ENCODE measurements at regions not wholly inside any gene's neighbourhood (a gene's known extent, or its start where the extent isn't known, plus 50 kb on each side); places are given as distances from the start of the nearest gene placed in this dataset.
"Not testable (repeated sequence)": the region's sequence is repeated elsewhere in the genome, so short reads cannot be mapped to it uniquely, and the experiment has no call there.

DNA sequence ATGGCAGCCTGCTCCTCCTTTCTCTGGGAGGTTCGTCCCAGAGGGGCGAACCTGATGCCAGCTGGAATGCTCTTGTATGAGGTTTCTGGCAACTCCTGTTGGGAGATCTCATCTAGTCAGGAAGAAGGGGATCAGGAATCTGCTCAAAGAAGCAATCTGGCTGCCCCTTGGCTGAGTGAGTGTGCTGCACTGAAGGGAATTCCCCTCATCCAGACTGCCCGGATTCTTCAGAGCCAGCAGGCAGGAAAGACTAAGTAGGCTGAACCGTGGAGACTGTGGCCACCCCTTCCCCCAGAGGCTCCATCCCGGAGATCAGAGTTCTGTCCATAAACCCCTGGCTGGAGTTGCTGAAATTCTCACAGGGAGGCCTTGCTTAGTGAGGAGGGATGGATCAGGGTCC lies 476.0 kb downstream of the CSNK1G3 start:
- DNase-seq = no peak
- CTCF ChIA-PET = no interaction called here
- H3K27ac Mint-ChIP-seq = no peak overlapping the region
- H3K27me3 Mint-ChIP-seq = no peaks in the 10 kb centered on the region
- H3K36me3 Mint-ChIP-seq (ENCODE audit: low read depth) = no peaks in the 10 kb centered on the region
- peaks cover 8% of the 10 kb centered on the region for H3K9me3 Mint-ChIP-seq (ENCODE audit: low read depth)
- no peak for ATAC-seq
- intact Hi-C loops (cut with DNase I, micrococcal nuclease) = no loop called here
- POLR2A ChIA-PET = no interaction called here
- no peak overlapping the region for H3K4me3 Mint-ChIP-seq
- H3K4me1 Mint-ChIP-seq = no peaks in the 10 kb centered on the region

DNA sequence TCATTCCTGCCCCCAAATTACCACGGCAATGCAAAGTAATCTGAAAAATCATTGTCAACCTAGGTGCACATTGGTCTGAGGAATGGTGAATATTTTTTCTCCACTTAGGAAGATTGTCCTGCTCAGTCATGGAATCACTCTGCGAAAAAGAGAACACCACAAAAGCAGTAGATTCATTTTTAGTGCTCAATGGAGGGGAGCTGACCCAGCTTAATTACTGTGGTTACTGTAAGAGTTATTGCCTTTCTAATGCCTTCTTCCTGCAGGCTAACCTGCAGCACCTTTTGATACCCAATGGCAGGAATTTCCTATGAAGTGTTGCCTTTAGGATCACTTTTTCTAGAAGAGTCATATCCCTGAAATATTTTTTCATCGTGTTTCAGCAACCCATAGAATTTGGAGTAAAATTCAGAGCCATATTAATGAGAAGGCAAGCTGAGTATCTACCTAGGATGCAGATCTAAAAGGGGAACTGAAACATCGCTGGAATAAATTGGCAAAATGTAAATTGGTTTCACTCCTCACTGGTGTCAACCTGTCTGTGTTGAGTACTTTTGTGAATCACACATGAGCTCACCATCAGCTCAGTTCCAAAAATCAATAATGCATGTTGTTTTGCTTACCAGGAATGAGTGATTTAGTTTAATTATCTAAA lies 464.5 kb downstream of the CSNK1G3 start:
- no peaks in the 10 kb centered on the region for H3K9me3 Mint-ChIP-seq (ENCODE audit: low read depth)
- no peaks in the 10 kb centered on the region for H3K27me3 Mint-ChIP-seq
- intact Hi-C loops (cut with DNase I, micrococcal nuclease) = no loop called here
- ChIA-PET POLR2A (no interaction called here), CTCF (interaction anchor here (0.5 kb wide), 1 partner anchor 136 kb away, joined by 3 read pairs; no protein-coding TSS in a partner anchor)
- no peak overlapping the region for H3K4me3 Mint-ChIP-seq
- H3K36me3 Mint-ChIP-seq (ENCODE audit: low read depth) = no peaks in the 10 kb centered on the region
- no peaks in the 10 kb centered on the region for H3K4me1 Mint-ChIP-seq
- DNase-seq (no peak), ATAC-seq (no peak)
- no peak overlapping the region for H3K27ac Mint-ChIP-seq

DNA sequence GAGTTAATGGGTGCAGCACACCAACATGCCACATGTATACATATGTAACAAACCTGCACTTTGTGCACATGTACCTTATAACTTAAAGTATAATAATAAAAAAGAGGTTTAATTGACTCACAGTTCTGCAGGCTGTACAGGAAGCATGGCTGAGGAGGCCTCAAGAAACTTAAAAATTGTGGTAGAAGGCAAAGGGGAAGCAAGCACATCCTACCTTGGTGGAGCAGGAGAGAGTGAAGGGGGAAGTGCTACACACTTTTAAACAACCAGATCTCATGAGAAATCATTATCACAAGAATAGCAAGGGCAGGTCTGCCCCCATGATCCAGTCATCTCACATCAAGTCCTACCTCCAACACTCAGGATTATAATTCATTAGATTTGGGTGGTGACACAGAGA lies 463.5 kb downstream of the CSNK1G3 start:
- H3K27ac Mint-ChIP-seq; intact Hi-C loops (cut with DNase I, micrococcal nuclease); H3K4me1 Mint-ChIP-seq; H3K4me3 Mint-ChIP-seq; H3K36me3 Mint-ChIP-seq (ENCODE audit: low read depth); H3K27me3 Mint-ChIP-seq; CTCF ChIA-PET; POLR2A ChIA-PET; H3K9me3 Mint-ChIP-seq (ENCODE audit: low read depth); ATAC-seq; DNase-seq: not testable (repeated sequence)

DNA sequence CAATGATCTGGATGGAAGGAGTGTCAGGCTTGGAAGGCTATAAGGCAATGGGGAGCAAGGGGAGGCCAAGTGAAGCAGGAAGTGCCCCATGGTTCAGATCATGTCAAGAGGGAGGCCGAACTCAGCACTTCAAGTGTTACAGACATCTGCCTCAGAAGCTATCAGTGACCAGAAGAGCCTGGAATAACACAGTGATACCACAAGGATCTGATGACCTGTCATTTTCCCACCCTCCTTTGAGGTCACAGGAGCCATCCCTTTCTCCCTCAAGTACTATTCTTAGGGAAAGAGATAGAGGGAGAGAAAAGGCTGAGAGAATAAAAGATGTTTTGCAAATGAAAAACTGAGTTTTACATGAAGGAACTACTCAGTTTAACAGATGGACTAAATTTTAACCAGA lies 454.8 kb downstream of the CSNK1G3 start:
- ATAC-seq (no peak), DNase-seq (no peak)
- Mint-ChIP-seq H3K4me3 (no peak overlapping the region), H3K9me3 (ENCODE audit: low read depth) (no peaks in the 10 kb centered on the region), H3K27me3 (no peaks in the 10 kb centered on the region), H3K27ac (no peak overlapping the region), H3K4me1 (no peaks in the 10 kb centered on the region), H3K36me3 (ENCODE audit: low read depth) (no peaks in the 10 kb centered on the region)
- ChIA-PET CTCF (no interaction called here), POLR2A (no interaction called here)
- intact Hi-C loops (cut with DNase I, micrococcal nuclease) = no loop called here

DNA sequence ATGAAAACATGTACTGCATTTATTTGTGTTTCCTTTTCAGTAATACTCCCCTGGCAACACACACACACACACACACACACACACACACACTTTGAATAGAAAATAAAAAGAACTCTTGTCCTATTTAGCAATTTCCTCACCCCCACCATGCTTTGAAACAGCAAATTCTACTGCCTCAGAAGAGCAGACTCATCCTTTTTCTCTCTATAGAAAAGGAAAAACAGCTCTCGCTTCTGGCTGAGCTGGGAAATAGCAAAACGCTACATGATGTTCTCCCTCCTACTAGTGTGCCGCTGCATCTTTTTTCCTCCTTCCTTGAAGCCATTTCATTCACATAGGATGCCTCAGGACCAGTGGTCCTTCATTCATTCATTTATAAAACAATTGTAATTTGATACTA lies 453.6 kb downstream of the CSNK1G3 start:
- POLR2A ChIA-PET = interaction anchor here (0.6 kb wide), 2 partner anchors 55 to 297 kb away, joined by 3 read pairs; no protein-coding TSS in a partner anchor
- H3K4me1 Mint-ChIP-seq = no peaks in the 10 kb centered on the region
- no peak for ATAC-seq
- H3K27ac Mint-ChIP-seq = no peak overlapping the region
- no peak for DNase-seq
- no peaks in the 10 kb centered on the region for H3K27me3 Mint-ChIP-seq
- no peaks in the 10 kb centered on the region for H3K9me3 Mint-ChIP-seq (ENCODE audit: low read depth)
- intact Hi-C loops (cut with DNase I, micrococcal nuclease) = no loop called here
- H3K4me3 Mint-ChIP-seq = no peak overlapping the region
- CTCF ChIA-PET = interaction anchor here (0.5 kb wide), 1 partner anchor 402 kb away, joined by 3 read pairs; no protein-coding TSS in a partner anchor
- no peaks in the 10 kb centered on the region for H3K36me3 Mint-ChIP-seq (ENCODE audit: low read depth)

DNA sequence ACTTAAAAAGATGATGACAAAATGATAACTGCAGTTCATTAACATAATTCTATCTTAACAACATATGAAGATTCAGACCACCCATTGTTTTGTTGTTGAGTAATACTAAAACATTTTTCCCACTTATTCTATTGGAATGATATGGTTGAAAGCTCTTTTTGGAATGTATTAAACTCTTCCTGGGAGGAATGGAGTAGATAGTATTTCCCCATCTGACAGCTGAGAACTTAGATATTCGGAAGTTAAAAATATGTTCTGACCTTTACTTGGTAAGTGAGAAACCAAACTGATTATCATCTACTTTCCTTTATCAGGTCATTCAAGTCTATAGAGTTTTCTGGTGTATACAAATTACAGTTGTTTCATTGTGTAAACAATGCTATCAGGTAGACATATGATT lies 452.9 kb downstream of the CSNK1G3 start:
- no peaks in the 10 kb centered on the region for H3K36me3 Mint-ChIP-seq (ENCODE audit: low read depth)
- intact Hi-C loops (cut with DNase I, micrococcal nuclease) = no loop called here
- no peaks in the 10 kb centered on the region for H3K9me3 Mint-ChIP-seq (ENCODE audit: low read depth)
- no peak for ATAC-seq
- no peak for DNase-seq
- no peak overlapping the region for H3K4me3 Mint-ChIP-seq
- H3K4me1 Mint-ChIP-seq = no peaks in the 10 kb centered on the region
- no peak overlapping the region for H3K27ac Mint-ChIP-seq
- H3K27me3 Mint-ChIP-seq = no peaks in the 10 kb centered on the region
- ChIA-PET POLR2A (interaction anchor here (0.5 kb wide), 1 partner anchor 1792 kb away, joined by 4 read pairs; no protein-coding TSS in a partner anchor), CTCF (no interaction called here)

DNA sequence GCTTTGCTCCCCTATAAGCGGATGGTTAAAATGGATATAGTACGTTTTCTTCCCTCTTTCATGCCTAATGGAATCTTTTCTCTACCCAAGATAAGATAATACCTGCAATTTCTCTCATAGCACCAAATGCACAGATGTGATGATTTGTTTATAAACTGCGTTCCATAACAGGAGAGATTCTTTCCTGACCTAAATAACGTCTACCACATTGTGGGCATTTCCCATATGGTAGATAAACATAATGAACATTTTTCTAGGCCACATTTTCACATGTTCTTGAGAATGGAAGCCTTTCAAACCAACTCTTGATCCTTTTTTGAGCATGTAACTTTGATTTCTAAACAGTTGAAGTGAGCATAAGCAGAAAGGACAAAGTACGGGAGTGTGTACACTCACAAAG lies 448.5 kb downstream of the CSNK1G3 start:
- no peaks in the 10 kb centered on the region for H3K4me1 Mint-ChIP-seq
- no peaks in the 10 kb centered on the region for H3K27me3 Mint-ChIP-seq
- no peak overlapping the region for H3K4me3 Mint-ChIP-seq
- ATAC-seq (no peak), DNase-seq (no peak)
- ChIA-PET POLR2A (no interaction called here), CTCF (no interaction called here)
- H3K27ac Mint-ChIP-seq = no peak overlapping the region
- no peaks in the 10 kb centered on the region for H3K9me3 Mint-ChIP-seq (ENCODE audit: low read depth)
- intact Hi-C loops (cut with DNase I, micrococcal nuclease) = no loop called here
- no peaks in the 10 kb centered on the region for H3K36me3 Mint-ChIP-seq (ENCODE audit: low read depth)

DNA sequence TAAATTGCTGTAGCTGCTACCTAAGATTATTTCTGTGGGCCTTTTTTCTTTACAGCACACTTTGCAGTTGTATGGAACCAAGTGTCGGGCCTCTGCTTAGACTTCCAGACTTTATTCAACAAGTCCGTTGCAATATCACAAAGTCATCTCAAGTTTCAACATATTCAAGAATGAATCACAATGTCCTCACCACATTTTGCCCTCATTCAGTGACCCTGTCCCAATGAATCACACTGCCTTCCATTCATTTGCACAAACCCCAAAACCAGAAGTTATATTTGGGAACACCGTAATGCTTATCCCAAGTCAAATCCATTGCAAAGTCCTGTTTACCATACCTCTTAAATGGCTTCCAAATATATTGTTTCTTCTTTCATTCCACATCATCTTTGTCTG lies 439.6 kb downstream of the CSNK1G3 start:
- Mint-ChIP-seq H3K4me3 (no peak overlapping the region), H3K27ac (no peak overlapping the region), H3K4me1 (no peaks in the 10 kb centered on the region), H3K36me3 (ENCODE audit: low read depth) (no peaks in the 10 kb centered on the region), H3K27me3 (no peaks in the 10 kb centered on the region), H3K9me3 (ENCODE audit: low read depth) (no peaks in the 10 kb centered on the region)
- DNase-seq = no peak
- CTCF ChIA-PET = no interaction called here
- intact Hi-C loops (cut with DNase I, micrococcal nuclease) = no loop called here
- POLR2A ChIA-PET = no interaction called here
- ATAC-seq = no peak

DNA sequence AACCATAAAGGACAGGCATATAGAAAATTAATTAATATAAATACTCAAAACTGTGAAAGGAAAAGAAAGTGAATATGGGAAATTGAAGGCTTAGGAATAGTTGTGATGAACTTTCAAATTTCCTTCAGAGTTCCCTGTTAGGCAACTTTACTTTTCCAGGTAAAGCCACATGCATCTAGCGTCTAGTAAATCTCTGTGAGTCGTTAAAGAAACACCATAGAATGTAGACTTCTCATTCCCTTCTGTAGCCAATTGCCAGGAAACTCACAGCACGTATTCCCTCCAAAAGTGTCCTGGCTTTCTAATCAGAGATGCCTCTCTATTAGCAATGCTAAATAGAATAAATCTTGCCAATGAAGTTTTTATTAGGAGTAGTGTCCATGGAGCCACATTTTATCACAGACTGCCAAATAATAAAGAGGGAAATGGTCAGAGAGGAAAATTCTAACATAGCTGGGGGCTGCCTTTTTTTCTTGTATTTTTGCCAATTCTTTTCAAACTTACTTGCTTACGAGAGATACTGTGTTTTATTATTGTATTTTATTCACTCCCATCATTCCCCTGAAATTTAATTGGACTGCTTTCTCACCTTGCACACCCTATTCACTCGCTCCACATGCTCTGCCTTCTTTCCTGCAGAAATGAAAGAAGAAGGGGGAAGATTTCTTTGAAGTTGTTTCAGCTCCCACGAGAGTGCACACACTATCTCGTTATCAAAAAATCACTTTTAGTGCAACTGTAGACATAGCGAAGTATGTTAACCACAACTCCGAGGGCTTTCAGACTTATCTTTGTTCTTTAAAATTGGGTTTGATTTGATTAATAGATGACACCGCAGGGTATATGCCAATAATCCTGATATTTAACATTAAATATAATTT lies 439.0 kb downstream of the CSNK1G3 start:
- intact Hi-C loops (cut with DNase I, micrococcal nuclease) = no loop called here
- ChIA-PET CTCF (no interaction called here), POLR2A (no interaction called here)
- ATAC-seq (no peak), DNase-seq (no peak)
- H3K9me3 Mint-ChIP-seq (ENCODE audit: low read depth) = no peaks in the 10 kb centered on the region
- no peaks in the 10 kb centered on the region for H3K4me1 Mint-ChIP-seq
- no peaks in the 10 kb centered on the region for H3K27me3 Mint-ChIP-seq
- no peak overlapping the region for H3K4me3 Mint-ChIP-seq
- H3K36me3 Mint-ChIP-seq (ENCODE audit: low read depth) = no peaks in the 10 kb centered on the region
- no peak overlapping the region for H3K27ac Mint-ChIP-seq

DNA sequence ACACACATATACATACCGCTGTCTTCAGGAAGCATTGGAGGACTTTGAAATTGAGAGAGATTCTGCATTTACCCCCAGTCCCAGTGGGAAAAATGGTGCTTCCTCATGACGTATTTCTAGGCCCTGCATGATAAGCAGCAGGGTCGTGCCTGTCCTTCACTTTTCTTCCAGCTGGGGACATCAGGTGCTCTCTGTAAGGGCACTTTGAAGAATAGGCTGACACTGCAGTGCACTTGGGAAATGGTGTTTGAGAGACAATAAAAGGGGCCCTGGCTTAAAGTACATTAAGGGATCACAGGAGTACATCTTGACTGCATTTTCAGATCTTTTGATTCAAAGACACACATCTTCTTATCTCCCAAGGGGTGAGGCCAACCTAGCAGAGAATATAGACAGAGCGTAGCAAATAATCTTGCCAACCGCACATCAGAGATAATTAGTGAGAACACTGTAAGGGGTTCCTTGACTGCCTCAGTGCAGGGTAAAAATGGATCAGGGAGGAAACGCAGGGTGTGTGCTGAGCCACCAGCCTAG lies 437.9 kb downstream of the CSNK1G3 start:
- POLR2A ChIA-PET = no interaction called here
- ATAC-seq (no peak), DNase-seq (no peak)
- H3K36me3 Mint-ChIP-seq (ENCODE audit: low read depth) = no peaks in the 10 kb centered on the region
- CTCF ChIA-PET = no interaction called here
- H3K27me3 Mint-ChIP-seq = no peaks in the 10 kb centered on the region
- intact Hi-C loops (cut with DNase I, micrococcal nuclease) = no loop called here
- no peaks in the 10 kb centered on the region for H3K9me3 Mint-ChIP-seq (ENCODE audit: low read depth)
- H3K4me3 Mint-ChIP-seq = no peak overlapping the region
- no peak overlapping the region for H3K27ac Mint-ChIP-seq
- no peaks in the 10 kb centered on the region for H3K4me1 Mint-ChIP-seq

DNA sequence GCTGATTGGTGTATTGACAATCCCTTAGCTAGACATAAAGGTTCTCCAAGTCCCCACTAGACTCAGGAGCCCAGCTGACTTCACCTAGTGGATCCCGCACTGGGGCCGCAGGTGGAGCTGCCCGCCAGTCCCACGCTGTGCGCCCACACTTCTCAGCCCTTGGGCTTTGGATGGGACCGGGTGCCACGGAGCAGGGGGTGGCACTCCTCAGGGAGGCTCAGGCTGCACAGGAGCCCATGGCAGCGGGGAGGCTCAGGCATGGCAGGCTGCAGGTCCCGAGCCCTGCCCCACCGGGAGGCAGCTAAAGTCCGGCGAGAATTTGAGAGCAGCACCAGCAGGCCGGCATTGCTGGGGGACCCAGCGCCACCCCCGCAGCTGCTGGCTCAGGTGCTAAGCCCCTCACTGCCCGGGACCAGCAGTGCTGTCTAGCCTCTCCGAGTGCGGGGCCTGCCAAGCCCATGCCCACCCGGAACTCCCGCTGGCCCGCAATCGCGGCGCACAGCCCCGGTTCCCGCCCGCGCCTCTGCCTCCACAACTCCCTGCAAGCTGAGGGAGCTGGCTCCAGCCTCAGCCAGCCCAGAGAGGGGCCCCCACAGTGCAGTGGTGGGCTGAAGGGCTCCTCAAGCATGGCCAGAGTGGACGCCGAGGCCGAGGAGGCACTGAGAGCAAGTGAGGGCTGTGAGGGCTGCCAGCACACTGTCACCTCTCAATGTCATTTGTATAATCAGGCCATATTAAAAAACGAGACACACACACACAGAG lies 437.2 kb downstream of the CSNK1G3 start:
- DNase-seq (no peak), ATAC-seq (no peak)
- ChIA-PET CTCF (no interaction called here), POLR2A (no interaction called here)
- no peaks in the 10 kb centered on the region for H3K36me3 Mint-ChIP-seq (ENCODE audit: low read depth)
- H3K4me3 Mint-ChIP-seq = no peak overlapping the region
- intact Hi-C loops (cut with DNase I, micrococcal nuclease) = no loop called here
- no peaks in the 10 kb centered on the region for H3K4me1 Mint-ChIP-seq
- H3K27me3 Mint-ChIP-seq = no peaks in the 10 kb centered on the region
- H3K27ac Mint-ChIP-seq = no peak overlapping the region
- H3K9me3 Mint-ChIP-seq (ENCODE audit: low read depth) = no peaks in the 10 kb centered on the region

DNA sequence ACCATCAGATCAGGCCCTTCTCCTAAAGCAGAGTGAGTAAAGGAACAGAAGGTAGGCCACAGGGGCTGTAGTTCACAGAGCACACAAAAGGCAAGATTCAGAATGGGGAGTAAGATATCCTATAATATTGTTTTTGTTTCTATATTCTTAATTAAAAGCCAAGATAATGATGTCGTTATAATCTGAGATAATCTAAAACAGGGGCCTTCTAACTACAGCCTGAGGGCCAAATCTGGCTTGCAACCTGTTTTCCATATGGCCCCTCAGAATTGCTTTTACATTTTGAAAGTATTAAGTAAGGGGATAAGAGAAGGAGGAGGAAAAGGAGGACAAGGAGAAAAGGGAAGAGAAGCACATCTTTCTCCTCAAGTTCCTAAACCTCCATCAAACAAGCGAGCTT lies 435.8 kb downstream of the CSNK1G3 start:
- H3K4me3 Mint-ChIP-seq = no peak overlapping the region
- no peaks in the 10 kb centered on the region for H3K9me3 Mint-ChIP-seq (ENCODE audit: low read depth)
- H3K36me3 Mint-ChIP-seq (ENCODE audit: low read depth) = no peaks in the 10 kb centered on the region
- intact Hi-C loops (cut with DNase I, micrococcal nuclease) = no loop called here
- ChIA-PET CTCF (no interaction called here), POLR2A (no interaction called here)
- DNase-seq (no peak), ATAC-seq (no peak)
- no peaks in the 10 kb centered on the region for H3K27me3 Mint-ChIP-seq
- no peaks in the 10 kb centered on the region for H3K4me1 Mint-ChIP-seq
- no peak overlapping the region for H3K27ac Mint-ChIP-seq

All from activated CD4-positive, alpha-beta T cell treated with anti-CD3 and anti-CD28 coated beads for 36 hours (primary cell).